ENCODE measurements at regions not wholly inside any gene's neighbourhood (a gene's known extent, or its start where the extent isn't known, plus 50 kb on each side); places are given as distances from the start of the nearest gene placed in this dataset.

GRCh38 chr17:77531641-77532040, 390.9 kb downstream of the SEC14L1 start:
- ChIA-PET CTCF (ENCODE audit: partially characterized antibody) (interaction anchor here (1.5 kb wide), 1 partner anchor 481 kb away, joined by 3 read pairs; no protein-coding TSS in a partner anchor), POLR2A (ENCODE audit: partially characterized antibody) (interaction anchor here (1.3 to 1.6 kb wide), 2 partner anchors 15 to 16 kb away, joined by 3 read pairs; no protein-coding TSS in a partner anchor)
- peaks cover 3 to 4% of the 10 kb centered on the region in 2 experiments; a peak in 2 of 4 replicates for H3K9me3 ChIP-seq (ENCODE audit: insufficient read depth in 2 of 2, low read depth in 1 of 2, low read length in 1 of 2)
- no peak overlapping the region for H2BK5ac ChIP-seq (ENCODE audit: low read depth, low read length)
- FAIRE-seq = no peak
- no peaks in the 10 kb centered on the region for H3K36me3 ChIP-seq (ENCODE audit: control insufficient read depth in 2 of 4, insufficient read depth in 4 of 4, low read length in 3 of 4)
- peaks cover 0 to 24% (median 20%) of the 10 kb centered on the region in 4 experiments; a peak in 6 of 7 replicates for H3K27me3 ChIP-seq (replicated peaks in 1 of 4; ENCODE audit: control insufficient read depth in 3 of 4, extremely low read depth in 1 of 4, insufficient read depth in 3 of 4, low read length in 3 of 4)
- no peaks in the 10 kb centered on the region for H3K79me2 ChIP-seq (ENCODE audit: control insufficient read depth in 1 of 2, insufficient read depth in 2 of 2, low read length in 2 of 2)
- peaks cover 9% of the 10 kb centered on the region; the same call in 1 of the 2 replicates for H3K23me2 ChIP-seq (ENCODE audit: low read depth, low read length)
- H3K27ac ChIP-seq (ENCODE audit: low read depth, low read length) = no peak overlapping the region
- DNase-seq (ENCODE audit: low read depth in 1 of 2, low spot score in 2 of 2) = no peak
- H4K91ac ChIP-seq (replicated peaks; ENCODE audit: insufficient read length, low read length) = no peak overlapping the region
- H4K20me1 ChIP-seq (replicated peaks in 1 of 2; ENCODE audit: control insufficient read depth in 1 of 2, insufficient read depth in 2 of 2, low read length in 2 of 2) = no peaks in the 10 kb centered on the region
- no peak overlapping the region for H2BK15ac ChIP-seq (ENCODE audit: low read length)
- no peak overlapping the region for H3K18ac ChIP-seq (ENCODE audit: extremely low read depth, low read length)
- no peak overlapping the region for H3K56ac ChIP-seq (replicated peaks; ENCODE audit: insufficient read length, low read depth, low read length)
- no peak overlapping the region for H3K4me2 ChIP-seq (ENCODE audit: insufficient read depth in 1 of 2, low read depth in 2 of 2, low read length in 2 of 2)
- no peaks in the 10 kb centered on the region; the same call in 1 of the 2 replicates for H3K79me1 ChIP-seq (ENCODE audit: low read depth, low read length)
- H3K23ac ChIP-seq (ENCODE audit: insufficient read length) = no peak overlapping the region
- H2AK5ac ChIP-seq (ENCODE audit: low read depth, low read length) = no peak overlapping the region
- no peak overlapping the region for H2AFZ ChIP-seq (ENCODE audit: low read length)
- H4K8ac ChIP-seq (ENCODE audit: extremely low read depth, insufficient read depth, low read length) = no peak overlapping the region
- no peak overlapping the region for H3K4ac ChIP-seq (replicated peaks; ENCODE audit: insufficient read length, low read depth, low read length)
- H3K14ac ChIP-seq (ENCODE audit: insufficient read length) = no peak overlapping the region
- H2BK12ac ChIP-seq (ENCODE audit: low read depth, low read length) = no peak overlapping the region
- H3K9ac ChIP-seq (replicated peaks in 1 of 4; ENCODE audit: extremely low read depth in 1 of 4, low read depth in 3 of 4, low read length in 3 of 4) = no peak overlapping the region; a peak in 1 of 7 replicates
- H3K4me3 ChIP-seq (ENCODE audit: extremely low read depth in 1 of 4, insufficient read depth in 2 of 4, low read depth in 3 of 4, low read length in 4 of 4) = no peak overlapping the region
- WGBS, 2 experiments (ENCODE audit: extremely low coverage in 1 of 2, insufficient coverage in 1 of 2, insufficient read length in 1 of 2, insufficient replicate concordance in 2 of 2, low coverage in 1 of 2, low lambda C conversion rate in 2 of 2, missing lambda C conversion rate in 1 of 2) = 87% methylated on average over 6 of the region's 6 CpGs; no CpG with 5 or more reads in 1 of the 2 experiments
- H2BK20ac ChIP-seq (ENCODE audit: low read length) = no peak overlapping the region
- peaks cover 0 to 3% (median 0%) of the 10 kb centered on the region in 4 experiments; a peak in 2 of 7 replicates for H3K4me1 ChIP-seq (replicated peaks in 1 of 4; ENCODE audit: control insufficient read depth in 3 of 4, insufficient read depth in 4 of 4, low read length in 3 of 4)
- H2BK120ac ChIP-seq (replicated peaks; ENCODE audit: low read depth, low read length) = no peak overlapping the region
- H4K5ac ChIP-seq (ENCODE audit: insufficient read length, low read depth, low read length) = no peak overlapping the region
- TF ChIP-seq CBX8 (IDR thresholded peaks at IDR 0.05; ENCODE audit: borderline replicate concordance, low read depth, low read length) = no peak
- no peak for TF ChIP-seq KDM5A (IDR thresholded peaks at IDR 0.05; ENCODE audit: low read length)
- TF ChIP-seq POLR2A (IDR thresholded peaks at IDR 0.05; ENCODE audit: control extremely low read depth in 1 of 2, low read depth in 2 of 2, low read length in 2 of 2) = no peak
- TF ChIP-seq ZNF274 (IDR thresholded peaks at IDR 0.05; ENCODE audit: borderline replicate concordance, extremely low read depth, low read length) = no peak
